K562 (cell line): ENCODE measurements at regions not wholly inside any gene's neighbourhood (a gene's known extent, or its start where the extent isn't known, plus 50 kb on each side); places are given as distances from the start of the nearest gene placed in this dataset.
A peak's percentile ranks its signal among the peaks of the same experiment; 100 is the strongest.

Experiments used
- ATAC-seq: fragments of 200-7000 bp; cut with Tn5 transposase; 3 replicates; pipeline ENCODE4 v1.9.1; 2020; ENCODE audit warnings: moderate library complexity
- BruUV-seq: library from RNA; stranded (reverse); fragments of 400-500 nt; replicated peaks from 2 replicates; lab custom pipeline; 2021; lab: Mats Ljungman, UMichigan
- CTCF ChIA-PET: fragments of 300-600 bp; formaldehyde crosslinking; extraction: SDS; loops from one replicate; lab custom pipeline; 2021; ENCODE audit warnings: low intra/inter-chr PET ratio; lab: Yijun Ruan, JAX
- POLR2A ChIA-PET: fragments of 300-600, 350-650 bp; sonication (Branson Sonifier 250); formaldehyde crosslinking; extraction: SDS; loops from one replicate; lab custom pipeline; 2021; ENCODE audit warnings: antibody characterized with exemption, inconsistent platforms; lab: Yijun Ruan, JAX
- DNase-seq, 4 experiments: peaks; one replicate each; pipeline versions ENCODE4 v3.0.0 to v3.0.0-alpha.2; 2011 to 2018; ENCODE audit warnings: low spot score in 3 of 4, mixed read lengths in 3 of 4; ENCODE audit errors: extremely low read depth in 1 of 4
- FAIRE-seq: peaks from 2 replicates; lab custom pipeline; 2011; peaks lifted over from hg19 to GRCh38; lab: Jason Lieb, UNC
- H2AFZ ChIP-seq: 2 replicates; pipeline ENCODE4 v1.6.0; 2011; ENCODE audit warnings: low read depth, low read length, control low read depth, inconsistent platforms
- H3K27ac ChIP-seq: fragments of 200-600 bp; 3 replicates; pipeline ENCODE4 v1.8.0; 2011; ENCODE audit warnings: low read depth, mild to moderate bottlenecking, control low read depth, inconsistent platforms, low read length, moderate library complexity, mixed read lengths; ENCODE audit errors: extremely low read depth
- H3K27me3 ChIP-seq, 2 experiments: fragments of 300-600 bp in 1 of 2; 2 replicates in 1 of 2; 3 replicates in 1 of 2; pipeline versions ENCODE4 v1.6.0 to v1.8.0; 2011; ENCODE audit warnings: inconsistent platforms in 2 of 2, low read length in 2 of 2, mild to moderate bottlenecking in 1 of 2, mixed read lengths in 1 of 2, moderate library complexity in 1 of 2; ENCODE audit not compliant: control insufficient read depth in 2 of 2, insufficient read depth in 2 of 2
- H3K36me3 ChIP-seq: fragments of 300-600 bp; 3 replicates; pipeline ENCODE4 v1.8.0; 2011; ENCODE audit warnings: mild to moderate bottlenecking, low read length, inconsistent platforms; ENCODE audit not compliant: control insufficient read depth, insufficient read depth
- H3K4me1 ChIP-seq, 2 experiments: fragments of 200-600 bp in 1 of 2; replicated peaks in 1 of 2; 2 replicates in 1 of 2; 3 replicates in 1 of 2; pipeline versions ENCODE4 v1.5.1 to v1.8.0; 2011; ENCODE audit warnings: inconsistent platforms in 2 of 2, low read length in 2 of 2, mild to moderate bottlenecking in 1 of 2, mixed read lengths in 1 of 2, moderate library complexity in 1 of 2; ENCODE audit not compliant: control insufficient read depth in 2 of 2, insufficient read depth in 2 of 2
- H3K4me2 ChIP-seq: 2 replicates; pipeline ENCODE4 v1.6.1; 2011; ENCODE audit warnings: low read length, control low read depth, inconsistent platforms, mixed read lengths; ENCODE audit not compliant: insufficient read depth
- H3K4me3 ChIP-seq: fragments of 200-600 bp; sonication (generic), shearing (Covaris generic); 2 replicates; pipeline ENCODE4 v1.5.1; 2016; ENCODE audit warnings: control low read depth, inconsistent platforms
- H3K79me2 ChIP-seq: fragments of 200-600 bp; 3 replicates; pipeline ENCODE4 v1.8.0; 2011; ENCODE audit warnings: low read length, inconsistent platforms; ENCODE audit not compliant: control insufficient read depth, insufficient read depth
- H3K9ac ChIP-seq, 2 experiments: 2 replicates each; pipeline versions ENCODE4 v1.6.0 to v1.6.1; 2011; ENCODE audit warnings: low read depth in 2 of 2, low read length in 2 of 2, control low read depth in 1 of 2, inconsistent platforms in 1 of 2, mild to moderate bottlenecking in 1 of 2, mixed read lengths in 1 of 2; ENCODE audit not compliant: insufficient read depth in 1 of 2
- H3K9me1 ChIP-seq: one replicate; pipeline ENCODE4 v1.6.0; 2011; ENCODE audit warnings: inconsistent platforms, mild to moderate bottlenecking, low read length, moderate library complexity; ENCODE audit not compliant: control insufficient read depth, insufficient read depth
- H3K9me3 ChIP-seq: replicated peaks from 2 replicates; pipeline ENCODE4 v1.5.1; 2011; ENCODE audit warnings: low read depth, low read length, inconsistent platforms; ENCODE audit not compliant: control insufficient read depth, insufficient read depth
- H4K20me1 ChIP-seq: replicated peaks from 2 replicates; pipeline ENCODE4 v1.6.1; 2011; ENCODE audit warnings: low read length, inconsistent platforms, mixed read lengths; ENCODE audit not compliant: control insufficient read depth, insufficient read depth
- CTCF ChIP-seq, 3 experiments: IDR thresholded peaks in 2 of 3; conservative IDR thresholded peaks in 1 of 3; 2 replicates each; pipeline ENCODE4 v1.5.1; 2011 to 2012; ENCODE audit warnings: low read length in 3 of 3, mild to moderate bottlenecking in 3 of 3, control low read depth in 2 of 3, improper control_type of control experiment in 1 of 3, inconsistent platforms in 1 of 3, low read depth in 1 of 3, mixed read lengths in 1 of 3, moderate library complexity in 1 of 3; ENCODE audit not compliant: insufficient read depth in 2 of 3
- RAD21 ChIP-seq, 2 experiments: fragments of 250-450 bp in 1 of 2; fragments of 450-650 bp in 1 of 2; sonication (Bioruptor Pico) in 1 of 2; formaldehyde crosslinking in 1 of 2; IDR thresholded peaks in 1 of 2; conservative IDR thresholded peaks in 1 of 2; 2 replicates each; pipeline versions ENCODE4 v1.4.0 to v1.8.0; 2020 to 2022; ENCODE audit warnings: mild to moderate bottlenecking in 2 of 2, moderate library complexity in 1 of 2
- USF2 ChIP-seq: sonication (generic); formaldehyde crosslinking; IDR thresholded peaks from 2 replicates; pipeline ENCODE4 v1.5.0; 2020; ENCODE audit warnings: missing genetic modification reagents
- WGBS: fragments of 100-300 bp; shearing (Covaris generic); methylation state at CpG from one replicate; pipeline ENCODE4 v1.1.6; 2016; ENCODE audit warnings: low coverage, mixed read lengths; ENCODE audit not compliant: insufficient coverage; ENCODE audit errors: missing lambda C conversion rate; 5-methylcytosine and 5-hydroxymethylcytosine counted together
- in situ Hi-C: fragments of 300-500 bp; cut with MboI; formaldehyde crosslinking; loops from 4 replicates; pipeline ENCODE4 v1.15.0; 2018; ENCODE audit warnings: inconsistent platforms, mixed read lengths
- intact Hi-C: fragments of 100-400 bp; cut with micrococcal nuclease; formaldehyde crosslinking; loops from 2 replicates; pipeline ENCODE4 v1.14.2; 2022

- BruUV-seq: no TSS peak
- Histone ChIP-seq H3K9ac (no peak overlapping the region), H3K27me3 (no peaks in the 10 kb centered on the region), H3K9me3 (no peaks in the 10 kb centered on the region), H4K20me1 (no peaks in the 10 kb centered on the region), H3K9me1 (no peaks in the 10 kb centered on the region), H3K79me2 (no peaks in the 10 kb centered on the region), H2AFZ (no peak overlapping the region), H3K4me3 (no peak overlapping the region), H3K27ac (no peak overlapping the region), H3K4me2 (no peak overlapping the region), H3K4me1 (no peaks in the 10 kb centered on the region), H3K36me3 (no peaks in the 10 kb centered on the region)
- FAIRE-seq (no peak), DNase-seq (no peak), ATAC-seq (peak; percentile 59; the same call in 1 of the 3 replicates)
- in situ Hi-C loops (no loop called here), intact Hi-C loops (no loop called here)
- CTCF ChIA-PET: no interaction called here
- WGBS: 1% methylated on average over 4 of the region's 4 CpGs
- POLR2A ChIA-PET: no interaction called here
- TF ChIP-seq CTCF (IDR thresholded peaks at IDR 0.05 in 2 of 3, conservative IDR thresholded peaks at IDR 0.05 in 1 of 3; ENCODE audit: insufficient read depth in 2 of 3, low read depth in 1 of 3, low read length in 3 of 3) (peak in 2 of 3 experiments; percentile 14 to 16; a peak in 2 of 6 replicates), USF2 (CRISPR knock-in tag) (no peak), RAD21 (CRISPR knock-in tag; conservative IDR thresholded peaks at IDR 0.05 in 1 of 2, IDR thresholded peaks at IDR 0.05 in 1 of 2) (peak; percentile 15 to 26; a peak in 1 of 4 replicates)
These were observed 368.1 kb upstream of the MARCKS start for GRCh38 chr6:113488812-113489685.
